Lower lobe of right lung (tissue), 2 donors: ENCODE measurements at regions not wholly inside any gene's neighbourhood (a gene's known extent, or its start where the extent isn't known, plus 50 kb on each side); places are given as distances from the start of the nearest gene placed in this dataset.

Source experiments
- ATAC-seq, 2 donors: fragments of 200-7000 bp; cut with Tn5 transposase; one replicate each; pipeline ENCODE4 v1.9.1; 2020 to 2022; ENCODE audit warnings: mild to moderate bottlenecking in 2 of 2, moderate library complexity in 2 of 2
- DNase-seq: peaks from one replicate; pipeline ENCODE4 v3.0.0-alpha.2; 2020
- H3K27ac ChIP-seq: fragments of 200-600 bp; one replicate; pipeline ENCODE4 v1.8.0; 2022
- H3K27me3 ChIP-seq: fragments of 200-600 bp; one replicate; pipeline ENCODE4 v1.8.0; 2022; ENCODE audit warnings: low read depth
- H3K36me3 ChIP-seq: fragments of 200-600 bp; one replicate; pipeline ENCODE4 v1.8.0; 2022; ENCODE audit warnings: mild to moderate bottlenecking
- H3K4me1 ChIP-seq: fragments of 200-600 bp; one replicate; pipeline ENCODE4 v1.8.0; 2022
- H3K4me3 ChIP-seq: fragments of 200-600 bp; one replicate; pipeline ENCODE4 v1.8.0; 2022; ENCODE audit warnings: mild to moderate bottlenecking
- H3K9me3 ChIP-seq: fragments of 200-600 bp; one replicate; pipeline ENCODE4 v1.8.0; 2022
- CTCF ChIP-seq: fragments of 200-600 bp; IDR thresholded peaks from one replicate; pipeline ENCODE4 v1.8.0; 2022; ENCODE audit warnings: antibody characterized with exemption, mild to moderate bottlenecking
- intact Hi-C: fragments of 100-400 bp; cut with DNase I; formaldehyde crosslinking; loops from one replicate; pipeline ENCODE4 v1.11.0; 2022
- donor health status: DM: no; HTN: yes; CAD: no; lungs with severe emphysema.

- Histone ChIP-seq H3K36me3 (no peaks in the 10 kb centered on the region), H3K27me3 (no peaks in the 10 kb centered on the region), H3K4me1 (no peaks in the 10 kb centered on the region), H3K4me3 (no peak overlapping the region), H3K27ac (no peak overlapping the region), H3K9me3 (no peaks in the 10 kb centered on the region)
- no peak for TF ChIP-seq CTCF
- DNase-seq (no peak), ATAC-seq (no peak)
- intact Hi-C loops = no loop called here
These were observed 143.7 kb upstream of the COL1A2 start for GRCh38 chr7:94250987-94251386.

GRCh38 chr7:94252124-94252523, 142.6 kb upstream of the COL1A2 start:
- intact Hi-C loops = no loop called here

GRCh38 chr7:94252971-94253370, 141.7 kb upstream of the COL1A2 start:
- Histone ChIP-seq H3K27ac (no peak overlapping the region), H3K27me3 (no peaks in the 10 kb centered on the region), H3K9me3 (no peaks in the 10 kb centered on the region), H3K4me3 (no peak overlapping the region), H3K4me1 (no peaks in the 10 kb centered on the region), H3K36me3 (no peaks in the 10 kb centered on the region)
- DNase-seq = no peak
- TF ChIP-seq CTCF = no peak
- ATAC-seq = no peak
- intact Hi-C loops = no loop called here

More at GRCh38 chr7:94252124-94252523, 142.6 kb upstream of the COL1A2 start:
- DNase-seq (no peak), ATAC-seq (no peak)
- Histone ChIP-seq H3K9me3 (no peaks in the 10 kb centered on the region), H3K27ac (no peak overlapping the region), H3K36me3 (no peaks in the 10 kb centered on the region), H3K27me3 (no peaks in the 10 kb centered on the region), H3K4me3 (no peak overlapping the region), H3K4me1 (no peaks in the 10 kb centered on the region)
- TF ChIP-seq CTCF = no peak

- DNase-seq (no peak), ATAC-seq (no peak)
- Histone ChIP-seq H3K27ac (no peak overlapping the region), H3K36me3 (no peaks in the 10 kb centered on the region), H3K27me3 (no peaks in the 10 kb centered on the region), H3K9me3 (no peaks in the 10 kb centered on the region), H3K4me3 (no peak overlapping the region), H3K4me1 (no peaks in the 10 kb centered on the region)
- no peak for TF ChIP-seq CTCF
- intact Hi-C loops = no loop called here
These were observed 141.0 kb upstream of the COL1A2 start for GRCh38 chr7:94253686-94254085.

GRCh38 chr7:94258418-94259300, 136.0 kb upstream of the COL1A2 start:
- ATAC-seq (no peak), DNase-seq (no peak)
- Histone ChIP-seq H3K27ac (no peak overlapping the region), H3K9me3 (no peaks in the 10 kb centered on the region), H3K4me1 (no peaks in the 10 kb centered on the region), H3K4me3 (no peak overlapping the region), H3K36me3 (no peaks in the 10 kb centered on the region), H3K27me3 (no peaks in the 10 kb centered on the region)
- intact Hi-C loops = no loop called here
- no peak for TF ChIP-seq CTCF
